ENCODE measurements at regions not wholly inside any gene's neighbourhood (a gene's known extent, or its start where the extent isn't known, plus 50 kb on each side); places are given as distances from the start of the nearest gene placed in this dataset.

DNA sequence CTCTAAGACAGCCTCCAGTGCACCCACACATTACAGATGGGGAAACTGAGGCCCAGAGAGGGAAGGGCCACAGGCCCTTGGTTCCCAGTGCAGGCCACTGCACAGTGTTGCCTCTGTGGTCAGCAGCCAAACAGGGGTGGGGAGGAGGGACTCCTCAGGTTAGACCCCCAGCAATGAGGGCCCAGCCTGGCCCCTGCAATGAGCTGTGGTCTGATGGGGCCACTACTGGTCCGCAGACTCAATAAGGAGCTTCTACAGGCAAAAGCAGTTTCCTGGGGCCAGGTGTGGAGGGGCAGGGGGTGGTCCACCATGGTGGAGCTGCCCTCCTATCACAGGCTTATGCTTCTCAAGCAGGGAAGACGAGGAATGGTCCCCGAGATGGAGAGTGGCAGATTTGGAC is 87.6 kb downstream of the HS1BP3 start:
- TF ChIP-seq, protein P1, sequence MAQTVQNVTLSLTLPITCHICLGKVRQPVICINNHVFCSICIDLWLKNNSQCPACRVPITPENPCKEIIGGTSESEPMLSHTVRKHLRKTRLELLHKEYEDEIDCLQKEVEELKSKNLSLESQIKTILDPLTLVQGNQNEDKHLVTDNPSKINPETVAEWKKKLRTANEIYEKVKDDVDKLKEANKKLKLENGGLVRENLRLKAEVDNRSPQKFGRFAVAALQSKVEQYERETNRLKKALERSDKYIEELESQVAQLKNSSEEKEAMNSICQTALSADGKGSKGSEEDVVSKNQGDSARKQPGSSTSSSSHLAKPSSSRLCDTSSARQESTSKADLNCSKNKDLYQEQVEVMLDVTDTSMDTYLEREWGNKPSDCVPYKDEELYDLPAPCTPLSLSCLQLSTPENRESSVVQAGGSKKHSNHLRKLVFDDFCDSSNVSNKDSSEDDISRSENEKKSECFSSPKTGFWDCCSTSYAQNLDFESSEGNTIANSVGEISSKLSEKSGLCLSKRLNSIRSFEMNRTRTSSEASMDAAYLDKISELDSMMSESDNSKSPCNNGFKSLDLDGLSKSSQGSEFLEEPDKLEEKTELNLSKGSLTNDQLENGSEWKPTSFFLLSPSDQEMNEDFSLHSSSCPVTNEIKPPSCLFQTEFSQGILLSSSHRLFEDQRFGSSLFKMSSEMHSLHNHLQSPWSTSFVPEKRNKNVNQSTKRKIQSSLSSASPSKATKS (CRISPR knock-in tag; IDR thresholded peaks at IDR 0.05), result no peak
- TF ChIP-seq KDM4B (IDR thresholded peaks at IDR 0.05; ENCODE audit: borderline replicate concordance in 2 of 2, low read depth in 1 of 2), result no peak
- no peak for TF ChIP-seq CSDE1 (IDR thresholded peaks at IDR 0.05)
- TF ChIP-seq POLR2A (conservative IDR thresholded peaks at IDR 0.05), result no peak
- TF ChIP-seq, protein P2, sequence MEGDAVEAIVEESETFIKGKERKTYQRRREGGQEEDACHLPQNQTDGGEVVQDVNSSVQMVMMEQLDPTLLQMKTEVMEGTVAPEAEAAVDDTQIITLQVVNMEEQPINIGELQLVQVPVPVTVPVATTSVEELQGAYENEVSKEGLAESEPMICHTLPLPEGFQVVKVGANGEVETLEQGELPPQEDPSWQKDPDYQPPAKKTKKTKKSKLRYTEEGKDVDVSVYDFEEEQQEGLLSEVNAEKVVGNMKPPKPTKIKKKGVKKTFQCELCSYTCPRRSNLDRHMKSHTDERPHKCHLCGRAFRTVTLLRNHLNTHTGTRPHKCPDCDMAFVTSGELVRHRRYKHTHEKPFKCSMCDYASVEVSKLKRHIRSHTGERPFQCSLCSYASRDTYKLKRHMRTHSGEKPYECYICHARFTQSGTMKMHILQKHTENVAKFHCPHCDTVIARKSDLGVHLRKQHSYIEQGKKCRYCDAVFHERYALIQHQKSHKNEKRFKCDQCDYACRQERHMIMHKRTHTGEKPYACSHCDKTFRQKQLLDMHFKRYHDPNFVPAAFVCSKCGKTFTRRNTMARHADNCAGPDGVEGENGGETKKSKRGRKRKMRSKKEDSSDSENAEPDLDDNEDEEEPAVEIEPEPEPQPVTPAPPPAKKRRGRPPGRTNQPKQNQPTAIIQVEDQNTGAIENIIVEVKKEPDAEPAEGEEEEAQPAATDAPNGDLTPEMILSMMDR (IDR thresholded peaks at IDR 0.05 in 2 of 3, conservative IDR thresholded peaks at IDR 0.05 in 1 of 3; ENCODE audit: insufficient read depth in 2 of 3, low read depth in 1 of 3, low read length in 3 of 3), result no peak
- TF ChIP-seq ZBED1 (IDR thresholded peaks at IDR 0.05), result no peak
- TF ChIP-seq, protein P3, sequence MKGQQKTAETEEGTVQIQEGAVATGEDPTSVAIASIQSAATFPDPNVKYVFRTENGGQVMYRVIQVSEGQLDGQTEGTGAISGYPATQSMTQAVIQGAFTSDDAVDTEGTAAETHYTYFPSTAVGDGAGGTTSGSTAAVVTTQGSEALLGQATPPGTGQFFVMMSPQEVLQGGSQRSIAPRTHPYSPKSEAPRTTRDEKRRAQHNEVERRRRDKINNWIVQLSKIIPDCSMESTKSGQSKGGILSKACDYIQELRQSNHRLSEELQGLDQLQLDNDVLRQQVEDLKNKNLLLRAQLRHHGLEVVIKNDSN (CRISPR knock-in tag; IDR thresholded peaks at IDR 0.05), result no peak
- no peak for TF ChIP-seq MTA2 (IDR thresholded peaks at IDR 0.05; ENCODE audit: low read depth)
- TF ChIP-seq SMAD4 (CRISPR knock-in tag; conservative IDR thresholded peaks at IDR 0.05), result no peak
- TF ChIP-seq MAFF (IDR thresholded peaks at IDR 0.05; ENCODE audit: low read length), result no peak
- TF ChIP-seq NR1H2 (CRISPR knock-in tag; IDR thresholded peaks at IDR 0.05), result no peak
- TF ChIP-seq SREBF2 (CRISPR knock-in tag; IDR thresholded peaks at IDR 0.05), result no peak
- no peak for TF ChIP-seq BMI1 (IDR thresholded peaks at IDR 0.05; ENCODE audit: low read length)
